ENCODE measurements at regions not wholly inside any gene's neighbourhood (a gene's known extent, or its start where the extent isn't known, plus 50 kb on each side); places are given as distances from the start of the nearest gene placed in this dataset.

DNA sequence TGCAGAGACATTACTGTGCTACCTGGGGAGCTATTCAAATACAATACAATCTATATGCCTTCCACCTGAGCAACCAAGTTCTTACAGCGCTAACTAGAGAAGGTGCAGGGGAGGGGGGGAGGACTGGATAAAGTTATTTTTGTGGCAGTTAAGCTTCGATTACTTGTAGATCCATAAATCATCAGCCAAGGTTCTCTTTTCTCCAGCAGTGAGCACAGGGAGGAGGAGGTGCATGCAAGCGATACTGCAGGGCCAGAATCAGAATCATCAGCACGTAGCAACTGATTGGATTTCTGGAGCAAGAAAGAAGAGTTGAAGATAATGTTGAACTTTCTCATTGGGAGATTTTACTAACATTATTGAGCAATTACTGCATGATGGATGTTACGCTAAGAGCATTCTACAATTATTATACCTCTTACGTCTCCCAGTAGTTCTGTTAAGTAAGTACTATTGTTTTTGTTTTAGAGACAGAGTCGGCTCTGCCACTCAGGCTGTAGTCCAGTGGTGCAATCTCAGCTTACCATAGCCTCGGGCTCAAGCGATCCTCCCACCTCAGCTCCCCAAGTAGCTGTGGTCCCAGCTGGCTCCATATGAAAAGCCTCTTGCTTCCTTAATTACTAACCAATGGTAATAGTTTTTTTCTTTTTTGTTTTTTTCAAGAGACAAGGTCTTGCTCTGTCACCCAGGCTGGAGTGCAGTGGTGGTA is 74.6 kb upstream of the EEA1 start:
- Histone ChIP-seq H3K27me3 (ENCODE audit: insufficient read depth, low read length) (no peaks in the 10 kb centered on the region), H3K9me2 (ENCODE audit: insufficient read depth) (no peaks in the 10 kb centered on the region), H2AFZ (ENCODE audit: low read depth, low read length, poor library complexity, severe bottlenecking) (no peak overlapping the region), H3K4me2 (ENCODE audit: low read length) (no peak overlapping the region), H3K9me3 (ENCODE audit: control insufficient read depth in 1 of 2, insufficient read depth in 1 of 2, low read depth in 1 of 2, low read length in 2 of 2) (no peaks in the 10 kb centered on the region), H3K79me2 (ENCODE audit: insufficient read depth, low read length) (no peaks in the 10 kb centered on the region), H3K4me3 (replicated peaks in 1 of 2; ENCODE audit: low read depth in 1 of 2, low read length in 2 of 2) (no peak overlapping the region), H3K9ac (ENCODE audit: low read length) (no peak overlapping the region), H3K36me3 (ENCODE audit: control insufficient read depth in 1 of 2, insufficient read depth in 2 of 2, low read length in 2 of 2) (no peaks in the 10 kb centered on the region), H3K4me1 (ENCODE audit: control insufficient read depth in 1 of 2, insufficient read depth in 2 of 2, low read length in 2 of 2) (no peaks in the 10 kb centered on the region), H3K27ac (ENCODE audit: low read depth, low read length) (no peak overlapping the region), H4K20me1 (ENCODE audit: insufficient read depth) (no peaks in the 10 kb centered on the region)
- DNase-seq (ENCODE audit: low read depth, low spot score) (no peak), ATAC-seq (no peak)
- TF ChIP-seq CBX3 (IDR thresholded peaks at IDR 0.05; ENCODE audit: low read depth): no peak
- TF ChIP-seq ELF1 (IDR thresholded peaks at IDR 0.05; ENCODE audit: borderline replicate concordance, low read depth): no peak
- no peak for TF ChIP-seq POLR2AphosphoS5 (IDR thresholded peaks at IDR 0.05; ENCODE audit: low read depth, low read length)
- TF ChIP-seq, protein P1, sequence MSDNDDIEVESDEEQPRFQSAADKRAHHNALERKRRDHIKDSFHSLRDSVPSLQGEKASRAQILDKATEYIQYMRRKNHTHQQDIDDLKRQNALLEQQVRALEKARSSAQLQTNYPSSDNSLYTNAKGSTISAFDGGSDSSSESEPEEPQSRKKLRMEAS (IDR thresholded peaks at IDR 0.05): no peak
- TF ChIP-seq TCF7L2 (IDR thresholded peaks at IDR 0.05; ENCODE audit: borderline replicate concordance, extremely low read depth, insufficient read depth, insufficient read length): no peak
- POLR2A ChIA-PET: no interaction called here
- intact Hi-C loops (cut with micrococcal nuclease): no loop called here
- CTCF ChIA-PET: interaction anchor here (1.6 kb wide), 1 partner anchor 16 kb away, joined by 4 read pairs; no protein-coding TSS in a partner anchor
- no TSS peak for BruUV-seq (replicated peaks)
- RAD21 ChIA-PET (ENCODE audit: low non-redundant PET in 1 of 2, low total read pairs in 2 of 2, uncharacterized antibody in 2 of 2, unreplicated experiment in 2 of 2): no interaction called here

DNA sequence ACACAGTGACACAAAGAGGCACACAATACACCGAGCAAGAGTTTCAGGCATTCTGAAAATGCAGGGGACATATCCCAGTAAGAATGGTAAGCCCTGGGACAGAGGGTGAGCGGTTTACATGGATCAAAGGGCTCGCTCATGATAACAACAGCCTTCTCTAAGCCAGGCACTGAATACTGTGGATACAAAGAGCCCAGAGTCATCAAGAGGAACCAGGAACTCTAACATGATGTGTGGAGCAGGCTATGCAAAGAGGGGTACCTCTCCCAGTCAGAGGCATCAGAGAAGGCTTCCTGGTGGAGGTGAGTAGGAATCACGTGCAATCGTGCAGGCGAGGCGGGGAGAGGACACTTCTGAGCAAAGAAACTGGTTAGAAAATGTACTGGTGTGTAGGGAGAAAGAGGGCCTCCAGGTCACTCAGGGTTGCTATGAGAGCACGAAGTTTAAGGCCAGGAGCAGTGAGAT is 76.9 kb upstream of the EEA1 start:
- H3K27ac ChIP-seq (ENCODE audit: low read depth, low read length): no peak overlapping the region
- no peak overlapping the region for H3K4me2 ChIP-seq (ENCODE audit: low read length)
- no peak for ATAC-seq
- no peaks in the 10 kb centered on the region for H3K36me3 ChIP-seq (ENCODE audit: control insufficient read depth in 1 of 2, insufficient read depth in 2 of 2, low read length in 2 of 2)
- no peak for DNase-seq (ENCODE audit: low read depth, low spot score)
- intact Hi-C loops (cut with micrococcal nuclease): loop anchor here (5.0 kb wide), 1 partner anchor 284 kb away; no protein-coding TSS in a partner anchor
- no TSS peak for BruUV-seq (replicated peaks)
- ChIA-PET RAD21 (ENCODE audit: low non-redundant PET in 1 of 2, low total read pairs in 2 of 2, uncharacterized antibody in 2 of 2, unreplicated experiment in 2 of 2) (no interaction called here), POLR2A (interaction anchor here (1.0 kb wide), 1 partner anchor 19 kb away, joined by 3 read pairs; no protein-coding TSS in a partner anchor), CTCF (no interaction called here)
- H3K9ac ChIP-seq (ENCODE audit: low read length): no peak overlapping the region
- H2AFZ ChIP-seq (ENCODE audit: low read depth, low read length, poor library complexity, severe bottlenecking): no peak overlapping the region
- H4K20me1 ChIP-seq (ENCODE audit: insufficient read depth): no peaks in the 10 kb centered on the region
- no peaks in the 10 kb centered on the region for H3K9me3 ChIP-seq (ENCODE audit: control insufficient read depth in 1 of 2, insufficient read depth in 1 of 2, low read depth in 1 of 2, low read length in 2 of 2)
- H3K27me3 ChIP-seq (ENCODE audit: insufficient read depth, low read length): no peaks in the 10 kb centered on the region
- peaks cover 0 to 3% of the 10 kb centered on the region in 2 experiments; a peak in 2 of 4 replicates for H3K4me1 ChIP-seq (ENCODE audit: control insufficient read depth in 1 of 2, insufficient read depth in 2 of 2, low read length in 2 of 2)
- no peaks in the 10 kb centered on the region for H3K79me2 ChIP-seq (ENCODE audit: insufficient read depth, low read length)
- no peak for TF ChIP-seq EZH2phosphoT487 (IDR thresholded peaks at IDR 0.05; ENCODE audit: borderline replicate concordance)
- TF ChIP-seq EZH2 (IDR thresholded peaks at IDR 0.05): no peak
- TF ChIP-seq, protein P1 (IDR thresholded peaks at IDR 0.05): no peak
- no peak for TF ChIP-seq SIN3A (IDR thresholded peaks at IDR 0.05; ENCODE audit: low read depth)
- TF ChIP-seq ZNF274 (IDR thresholded peaks at IDR 0.05; ENCODE audit: low read depth, low read length): no peak
- TF ChIP-seq RAD21 (IDR thresholded peaks at IDR 0.05; ENCODE audit: low read depth): no peak
- TF ChIP-seq, protein P2, sequence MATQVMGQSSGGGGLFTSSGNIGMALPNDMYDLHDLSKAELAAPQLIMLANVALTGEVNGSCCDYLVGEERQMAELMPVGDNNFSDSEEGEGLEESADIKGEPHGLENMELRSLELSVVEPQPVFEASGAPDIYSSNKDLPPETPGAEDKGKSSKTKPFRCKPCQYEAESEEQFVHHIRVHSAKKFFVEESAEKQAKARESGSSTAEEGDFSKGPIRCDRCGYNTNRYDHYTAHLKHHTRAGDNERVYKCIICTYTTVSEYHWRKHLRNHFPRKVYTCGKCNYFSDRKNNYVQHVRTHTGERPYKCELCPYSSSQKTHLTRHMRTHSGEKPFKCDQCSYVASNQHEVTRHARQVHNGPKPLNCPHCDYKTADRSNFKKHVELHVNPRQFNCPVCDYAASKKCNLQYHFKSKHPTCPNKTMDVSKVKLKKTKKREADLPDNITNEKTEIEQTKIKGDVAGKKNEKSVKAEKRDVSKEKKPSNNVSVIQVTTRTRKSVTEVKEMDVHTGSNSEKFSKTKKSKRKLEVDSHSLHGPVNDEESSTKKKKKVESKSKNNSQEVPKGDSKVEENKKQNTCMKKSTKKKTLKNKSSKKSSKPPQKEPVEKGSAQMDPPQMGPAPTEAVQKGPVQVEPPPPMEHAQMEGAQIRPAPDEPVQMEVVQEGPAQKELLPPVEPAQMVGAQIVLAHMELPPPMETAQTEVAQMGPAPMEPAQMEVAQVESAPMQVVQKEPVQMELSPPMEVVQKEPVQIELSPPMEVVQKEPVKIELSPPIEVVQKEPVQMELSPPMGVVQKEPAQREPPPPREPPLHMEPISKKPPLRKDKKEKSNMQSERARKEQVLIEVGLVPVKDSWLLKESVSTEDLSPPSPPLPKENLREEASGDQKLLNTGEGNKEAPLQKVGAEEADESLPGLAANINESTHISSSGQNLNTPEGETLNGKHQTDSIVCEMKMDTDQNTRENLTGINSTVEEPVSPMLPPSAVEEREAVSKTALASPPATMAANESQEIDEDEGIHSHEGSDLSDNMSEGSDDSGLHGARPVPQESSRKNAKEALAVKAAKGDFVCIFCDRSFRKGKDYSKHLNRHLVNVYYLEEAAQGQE (IDR thresholded peaks at IDR 0.05; ENCODE audit: low read depth): no peak
- no peak for TF ChIP-seq TCF7L2 (IDR thresholded peaks at IDR 0.05; ENCODE audit: borderline replicate concordance, extremely low read depth, insufficient read depth, insufficient read length)
- no peak for TF ChIP-seq YY1 (IDR thresholded peaks at IDR 0.05; ENCODE audit: extremely low read depth, insufficient replicate concordance, low read depth, low read length)
- TF ChIP-seq, protein P3, sequence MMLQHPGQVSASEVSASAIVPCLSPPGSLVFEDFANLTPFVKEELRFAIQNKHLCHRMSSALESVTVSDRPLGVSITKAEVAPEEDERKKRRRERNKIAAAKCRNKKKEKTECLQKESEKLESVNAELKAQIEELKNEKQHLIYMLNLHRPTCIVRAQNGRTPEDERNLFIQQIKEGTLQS (IDR thresholded peaks at IDR 0.05): no peak
- no peak for TF ChIP-seq SP1 (IDR thresholded peaks at IDR 0.05; ENCODE audit: low read depth)
- no peak for TF ChIP-seq FOSL1 (IDR thresholded peaks at IDR 0.05; ENCODE audit: low read depth)
- TF ChIP-seq CEBPB (IDR thresholded peaks at IDR 0.05; ENCODE audit: low read depth): no peak
- H3K4me3 ChIP-seq (replicated peaks in 1 of 2; ENCODE audit: low read depth in 1 of 2, low read length in 2 of 2): no peak overlapping the region
- H3K9me2 ChIP-seq (ENCODE audit: insufficient read depth): no peaks in the 10 kb centered on the region
